ENCODE measurements at regions not wholly inside any gene's neighbourhood (a gene's known extent, or its start where the extent isn't known, plus 50 kb on each side); places are given as distances from the start of the nearest gene placed in this dataset.

DNA sequence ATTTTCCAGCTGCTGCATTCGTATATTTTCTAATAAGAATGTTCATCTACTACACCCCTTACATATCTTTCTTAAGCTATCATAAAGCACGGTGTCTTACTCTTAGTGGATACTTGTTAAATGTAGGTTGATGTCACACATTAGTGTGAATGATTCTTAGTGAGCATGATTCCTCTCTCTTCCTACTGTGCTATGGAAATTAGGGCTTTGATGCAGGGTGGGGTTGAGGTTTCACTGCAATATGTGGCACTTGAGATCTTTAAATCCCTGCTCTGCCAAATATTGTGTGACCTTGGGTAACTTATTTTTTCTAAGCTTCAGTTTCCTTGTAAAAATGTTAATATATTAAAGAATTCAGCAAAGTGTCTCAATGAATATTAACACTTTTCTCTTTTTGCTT is 188.4 kb downstream of the PDGFRA start:
- ATAC-seq (no peak), FAIRE-seq (no peak), DNase-seq (ENCODE audit: low read depth, low spot score) (no peak)
- H3K9ac ChIP-seq (ENCODE audit: control insufficient read depth, insufficient read depth, low read length): no peak overlapping the region
- H3K36me3 ChIP-seq (ENCODE audit: control insufficient read depth in 2 of 2, insufficient read depth in 2 of 2, low read length in 1 of 2): no peaks in the 10 kb centered on the region
- H3K4me3 ChIP-seq: no peak overlapping the region
- H3K4me2 ChIP-seq (ENCODE audit: control insufficient read depth, insufficient read depth): no peak overlapping the region
- H3K27ac ChIP-seq (ENCODE audit: control insufficient read depth, insufficient read depth): no peak overlapping the region
- H4K20me1 ChIP-seq (ENCODE audit: control insufficient read depth, insufficient read depth): no peaks in the 10 kb centered on the region
- in situ Hi-C loops (cut with MboI): no loop called here
- RAD21 ChIA-PET (ENCODE audit: unreplicated experiment): no interaction called here
- BruUV-seq (replicated peaks): no TSS peak
- no peaks in the 10 kb centered on the region; the same call in 2 of the 3 replicates for H3K9me3 ChIP-seq (replicated peaks; ENCODE audit: control insufficient read depth, insufficient read depth, low read length)
- CTCF ChIA-PET: no interaction called here
- no peaks in the 10 kb centered on the region for H3K4me1 ChIP-seq (ENCODE audit: control insufficient read depth, insufficient read depth, low read length)
- no peaks in the 10 kb centered on the region for H3K79me2 ChIP-seq (ENCODE audit: control insufficient read depth, insufficient read depth, low read length)
- POLR2A ChIA-PET: no interaction called here
- no peak overlapping the region for H2AFZ ChIP-seq (ENCODE audit: control insufficient read depth, low read depth, low read length)
- SMC1A ChIA-PET (ENCODE audit: uncharacterized antibody, unreplicated experiment): interaction anchor here (1.1 kb wide), 1 partner anchor 20 kb away, joined by 3 read pairs; no protein-coding TSS in a partner anchor
- no peaks in the 10 kb centered on the region for H3K27me3 ChIP-seq (replicated peaks in 1 of 2; ENCODE audit: control insufficient read depth in 2 of 2, insufficient read depth in 2 of 2, low read length in 1 of 2)
- intact Hi-C loops (cut with micrococcal nuclease; ENCODE audit: unreplicated experiment): no loop called here
- WGBS (ENCODE audit: insufficient coverage, insufficient replicate concordance, low lambda C conversion rate, missing lambda C conversion rate): 12% methylated on average over 2 of the region's 2 CpGs
- TF ChIP-seq MEF2B (IDR thresholded peaks at IDR 0.05; ENCODE audit: partially characterized antibody, poor library complexity, severe bottlenecking): no peak
- TF ChIP-seq SMARCA5 (IDR thresholded peaks at IDR 0.05): no peak
- TF ChIP-seq SREBF2 (IDR thresholded peaks at IDR 0.05; ENCODE audit: low read length): no peak
- TF ChIP-seq IKZF2 (IDR thresholded peaks at IDR 0.05): no peak
- no peak for TF ChIP-seq SMAD5 (IDR thresholded peaks at IDR 0.05; ENCODE audit: low read depth)
- no peak for TF ChIP-seq RCOR1 (conservative IDR thresholded peaks at IDR 0.05; ENCODE audit: low read depth, low read length)
- TF ChIP-seq, protein P1, sequence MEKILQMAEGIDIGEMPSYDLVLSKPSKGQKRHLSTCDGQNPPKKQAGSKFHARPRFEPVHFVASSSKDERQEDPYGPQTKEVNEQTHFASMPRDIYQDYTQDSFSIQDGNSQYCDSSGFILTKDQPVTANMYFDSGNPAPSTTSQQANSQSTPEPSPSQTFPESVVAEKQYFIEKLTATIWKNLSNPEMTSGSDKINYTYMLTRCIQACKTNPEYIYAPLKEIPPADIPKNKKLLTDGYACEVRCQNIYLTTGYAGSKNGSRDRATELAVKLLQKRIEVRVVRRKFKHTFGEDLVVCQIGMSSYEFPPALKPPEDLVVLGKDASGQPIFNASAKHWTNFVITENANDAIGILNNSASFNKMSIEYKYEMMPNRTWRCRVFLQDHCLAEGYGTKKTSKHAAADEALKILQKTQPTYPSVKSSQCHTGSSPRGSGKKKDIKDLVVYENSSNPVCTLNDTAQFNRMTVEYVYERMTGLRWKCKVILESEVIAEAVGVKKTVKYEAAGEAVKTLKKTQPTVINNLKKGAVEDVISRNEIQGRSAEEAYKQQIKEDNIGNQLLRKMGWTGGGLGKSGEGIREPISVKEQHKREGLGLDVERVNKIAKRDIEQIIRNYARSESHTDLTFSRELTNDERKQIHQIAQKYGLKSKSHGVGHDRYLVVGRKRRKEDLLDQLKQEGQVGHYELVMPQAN (conservative IDR thresholded peaks at IDR 0.05): no peak
- no peak for TF ChIP-seq TCF3 (IDR thresholded peaks at IDR 0.05; ENCODE audit: borderline replicate concordance, insufficient read depth, low read depth, low read length)
- no peak for TF ChIP-seq PAX5 (IDR thresholded peaks at IDR 0.05; ENCODE audit: borderline replicate concordance, low read depth, low read length)
- TF ChIP-seq EGR1 (IDR thresholded peaks at IDR 0.05; ENCODE audit: borderline replicate concordance in 1 of 2, low read depth in 2 of 2, low read length in 2 of 2): no peak
- no peak for TF ChIP-seq MYC (IDR thresholded peaks at IDR 0.05; ENCODE audit: insufficient read depth, insufficient read length, insufficient replicate concordance, low read length, severe bottlenecking)
- no peak for TF ChIP-seq JUNB (IDR thresholded peaks at IDR 0.05)
- no peak for TF ChIP-seq GABPA (IDR thresholded peaks at IDR 0.05; ENCODE audit: low read depth)
- TF ChIP-seq BMI1 (IDR thresholded peaks at IDR 0.05; ENCODE audit: borderline replicate concordance): no peak
- TF ChIP-seq RBBP5 (conservative IDR thresholded peaks at IDR 0.05): no peak
- no peak for TF ChIP-seq NFIC (IDR thresholded peaks at IDR 0.05; ENCODE audit: low read depth, low read length)
- TF ChIP-seq, protein P2, sequence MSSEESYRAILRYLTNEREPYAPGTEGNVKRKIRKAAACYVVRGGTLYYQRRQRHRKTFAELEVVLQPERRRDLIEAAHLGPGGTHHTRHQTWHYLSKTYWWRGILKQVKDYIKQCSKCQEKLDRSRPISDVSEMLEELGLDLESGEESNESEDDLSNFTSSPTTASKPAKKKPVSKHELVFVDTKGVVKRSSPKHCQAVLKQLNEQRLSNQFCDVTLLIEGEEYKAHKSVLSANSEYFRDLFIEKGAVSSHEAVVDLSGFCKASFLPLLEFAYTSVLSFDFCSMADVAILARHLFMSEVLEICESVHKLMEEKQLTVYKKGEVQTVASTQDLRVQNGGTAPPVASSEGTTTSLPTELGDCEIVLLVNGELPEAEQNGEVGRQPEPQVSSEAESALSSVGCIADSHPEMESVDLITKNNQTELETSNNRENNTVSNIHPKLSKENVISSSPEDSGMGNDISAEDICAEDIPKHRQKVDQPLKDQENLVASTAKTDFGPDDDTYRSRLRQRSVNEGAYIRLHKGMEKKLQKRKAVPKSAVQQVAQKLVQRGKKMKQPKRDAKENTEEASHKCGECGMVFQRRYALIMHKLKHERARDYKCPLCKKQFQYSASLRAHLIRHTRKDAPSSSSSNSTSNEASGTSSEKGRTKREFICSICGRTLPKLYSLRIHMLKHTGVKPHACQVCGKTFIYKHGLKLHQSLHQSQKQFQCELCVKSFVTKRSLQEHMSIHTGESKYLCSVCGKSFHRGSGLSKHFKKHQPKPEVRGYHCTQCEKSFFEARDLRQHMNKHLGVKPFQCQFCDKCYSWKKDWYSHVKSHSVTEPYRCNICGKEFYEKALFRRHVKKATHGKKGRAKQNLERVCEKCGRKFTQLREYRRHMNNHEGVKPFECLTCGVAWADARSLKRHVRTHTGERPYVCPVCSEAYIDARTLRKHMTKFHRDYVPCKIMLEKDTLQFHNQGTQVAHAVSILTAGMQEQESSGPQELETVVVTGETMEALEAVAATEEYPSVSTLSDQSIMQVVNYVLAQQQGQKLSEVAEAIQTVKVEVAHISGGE (CRISPR knock-in tag; IDR thresholded peaks at IDR 0.05): no peak
- TF ChIP-seq, protein P3, sequence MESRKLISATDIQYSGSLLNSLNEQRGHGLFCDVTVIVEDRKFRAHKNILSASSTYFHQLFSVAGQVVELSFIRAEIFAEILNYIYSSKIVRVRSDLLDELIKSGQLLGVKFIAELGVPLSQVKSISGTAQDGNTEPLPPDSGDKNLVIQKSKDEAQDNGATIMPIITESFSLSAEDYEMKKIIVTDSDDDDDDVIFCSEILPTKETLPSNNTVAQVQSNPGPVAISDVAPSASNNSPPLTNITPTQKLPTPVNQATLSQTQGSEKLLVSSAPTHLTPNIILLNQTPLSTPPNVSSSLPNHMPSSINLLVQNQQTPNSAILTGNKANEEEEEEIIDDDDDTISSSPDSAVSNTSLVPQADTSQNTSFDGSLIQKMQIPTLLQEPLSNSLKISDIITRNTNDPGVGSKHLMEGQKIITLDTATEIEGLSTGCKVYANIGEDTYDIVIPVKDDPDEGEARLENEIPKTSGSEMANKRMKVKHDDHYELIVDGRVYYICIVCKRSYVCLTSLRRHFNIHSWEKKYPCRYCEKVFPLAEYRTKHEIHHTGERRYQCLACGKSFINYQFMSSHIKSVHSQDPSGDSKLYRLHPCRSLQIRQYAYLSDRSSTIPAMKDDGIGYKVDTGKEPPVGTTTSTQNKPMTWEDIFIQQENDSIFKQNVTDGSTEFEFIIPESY (IDR thresholded peaks at IDR 0.05): no peak
- TF ChIP-seq SIN3A (IDR thresholded peaks at IDR 0.05; ENCODE audit: low read depth, low read length): no peak

Data from GM12878 (cell line).